Esophagus muscularis mucosa (tissue), 4 donors: ENCODE measurements at regions not wholly inside any gene's neighbourhood (a gene's known extent, or its start where the extent isn't known, plus 50 kb on each side); places are given as distances from the start of the nearest gene placed in this dataset.

Source experiments
- DNase-seq: peaks from one replicate; pipeline ENCODE4 v3.0.0-alpha.2; 2017; ENCODE audit errors: extremely low spot score
- H3K27ac ChIP-seq, 4 donors: fragments of 200-600 bp; sonication (generic); replicated peaks in 1 of 4; 1 replicate in 3 of 4; 2 replicates in 1 of 4; pipeline ENCODE4 v1.5.1; 2016 to 2019; ENCODE audit warnings: mild to moderate bottlenecking in 1 of 4
- H3K27me3 ChIP-seq, 4 donors: fragments of 200-600 bp; sonication (generic); one replicate each; pipeline versions ENCODE4 v1.5.1 to v1.6.0; 2016 to 2019
- H3K36me3 ChIP-seq, 4 donors: fragments of 200-600 bp; sonication (generic); one replicate each; pipeline ENCODE4 v1.5.1; 2016 to 2019
- H3K4me1 ChIP-seq, 4 donors: fragments of 200-600 bp; sonication (generic); one replicate each; pipeline ENCODE4 v1.5.1; 2016 to 2019
- H3K4me3 ChIP-seq, 4 donors: fragments of 200-600 bp; sonication (generic); 1 replicate in 2 of 4; 2 replicates in 2 of 4; pipeline ENCODE4 v1.5.1; 2016 to 2019; ENCODE audit warnings: mild to moderate bottlenecking in 4 of 4, moderate library complexity in 1 of 4
- H3K9me3 ChIP-seq, 4 donors: fragments of 200-600 bp; sonication (generic); 1 replicate in 3 of 4; 2 replicates in 1 of 4; pipeline ENCODE4 v1.5.1; 2016 to 2019
- CTCF ChIP-seq, 3 experiments: fragments of 200-600 bp in 2 of 3; fragments of 450-650 bp in 1 of 3; sonication (generic) in 2 of 3; IDR thresholded peaks; one replicate each; pipeline ENCODE4 v1.5.1; 2017 to 2019; ENCODE audit warnings: antibody characterized with exemption in 3 of 3, mild to moderate bottlenecking in 2 of 3, moderate library complexity in 1 of 3
- EP300 ChIP-seq: sonication (generic); formaldehyde crosslinking; IDR thresholded peaks from one replicate; pipeline ENCODE4 v1.6.1; 2017; ENCODE audit warnings: antibody characterized with exemption
- POLR2A ChIP-seq: fragments of 450-650 bp; IDR thresholded peaks from one replicate; pipeline ENCODE4 v1.6.1; 2017; ENCODE audit warnings: antibody characterized with exemption, moderate library complexity, mild to moderate bottlenecking, low read depth
- POLR2AphosphoS5 ChIP-seq, 2 donors: sonication (generic); formaldehyde crosslinking; IDR thresholded peaks; one replicate each; pipeline ENCODE4 v1.6.1; 2017; ENCODE audit warnings: antibody characterized with exemption in 2 of 2
- WGBS: methylation state at CpG from one replicate; pipeline ENCODE4 v1.1.5; 2018; 5-methylcytosine and 5-hydroxymethylcytosine counted together
- intact Hi-C: fragments of 100-400 bp; cut with DNase I; formaldehyde crosslinking; loops from one replicate; pipeline ENCODE4 v1.15.1; 2023

- H3K27me3 ChIP-seq: no peaks in the 10 kb centered on the region
- intact Hi-C loops: no loop called here
- peaks cover 0 to 24% (median 3%) of the 10 kb centered on the region in 4 donors for H3K4me1 ChIP-seq
- H3K4me3 ChIP-seq: no peak overlapping the region
- no peak overlapping the region for H3K27ac ChIP-seq
- 86% methylated on average over 2 of the region's 2 CpGs for WGBS
- no peak for DNase-seq
- TF ChIP-seq CTCF (IDR thresholded peaks at IDR 0.05) (no peak), EP300 (no peak), POLR2A (no peak), POLR2AphosphoS5 (IDR thresholded peaks at IDR 0.05) (no peak)
- H3K36me3 ChIP-seq: no peaks in the 10 kb centered on the region
- no peaks in the 10 kb centered on the region for H3K9me3 ChIP-seq
Observed at GRCh38 chr7:84304407-84304806, 109.8 kb upstream of the SEMA3A start.

- H3K27me3 ChIP-seq: no peaks in the 10 kb centered on the region
- H3K4me1 ChIP-seq: peaks cover 0 to 24% (median 3%) of the 10 kb centered on the region in 4 donors
- DNase-seq: no peak
- intact Hi-C loops: no loop called here
- TF ChIP-seq CTCF (IDR thresholded peaks at IDR 0.05): no peak
- no peak for TF ChIP-seq EP300
- no peak for TF ChIP-seq POLR2A
- TF ChIP-seq POLR2AphosphoS5 (IDR thresholded peaks at IDR 0.05): no peak
- no peaks in the 10 kb centered on the region for H3K36me3 ChIP-seq
- H3K27ac ChIP-seq: no peak overlapping the region
- H3K4me3 ChIP-seq: no peak overlapping the region
- H3K9me3 ChIP-seq: no peaks in the 10 kb centered on the region
- 79% methylated on average over 3 of the region's 3 CpGs for WGBS
Observed at GRCh38 chr7:84302949-84303348, 108.4 kb upstream of the SEMA3A start.

GRCh38 chr7:84297616-84298015 is 103.0 kb upstream of the SEMA3A start:
- TF ChIP-seq CTCF (IDR thresholded peaks at IDR 0.05): no peak
- no peak for TF ChIP-seq POLR2AphosphoS5 (IDR thresholded peaks at IDR 0.05)
- no peak for TF ChIP-seq POLR2A
- TF ChIP-seq EP300: no peak
- Histone ChIP-seq H3K9me3 (no peaks in the 10 kb centered on the region), H3K36me3 (no peaks in the 10 kb centered on the region), H3K27ac (no peak overlapping the region), H3K4me1 (peaks cover 0 to 1% (median under 1%) of the 10 kb centered on the region in 4 donors), H3K27me3 (no peaks in the 10 kb centered on the region), H3K4me3 (no peak overlapping the region)
- intact Hi-C loops: no loop called here
- DNase-seq: no peak

GRCh38 chr7:84294847-84295455 is 100.4 kb upstream of the SEMA3A start:
- Histone ChIP-seq H3K4me1 (no peaks in the 10 kb centered on the region), H3K36me3 (no peaks in the 10 kb centered on the region), H3K9me3 (no peaks in the 10 kb centered on the region), H3K4me3 (no peak overlapping the region), H3K27ac (no peak overlapping the region), H3K27me3 (no peaks in the 10 kb centered on the region)
- TF ChIP-seq POLR2AphosphoS5 (IDR thresholded peaks at IDR 0.05) (no peak), EP300 (no peak), CTCF (IDR thresholded peaks at IDR 0.05) (no peak), POLR2A (no peak)
- intact Hi-C loops: no loop called here
- WGBS: 90% methylated on average over 1 of the region's 1 CpG
- no peak for DNase-seq

GRCh38 chr7:84294391-84294790 is 99.8 kb upstream of the SEMA3A start:
- no peaks in the 10 kb centered on the region for H3K9me3 ChIP-seq
- H3K27ac ChIP-seq: no peak overlapping the region
- TF ChIP-seq EP300 (no peak), POLR2AphosphoS5 (IDR thresholded peaks at IDR 0.05) (no peak), POLR2A (no peak), CTCF (IDR thresholded peaks at IDR 0.05) (no peak)
- WGBS: 90% methylated on average over 2 of the region's 2 CpGs
- no peak for DNase-seq
- no peaks in the 10 kb centered on the region for H3K36me3 ChIP-seq
- intact Hi-C loops: no loop called here
- H3K27me3 ChIP-seq: no peaks in the 10 kb centered on the region
- H3K4me1 ChIP-seq: no peaks in the 10 kb centered on the region
- no peak overlapping the region for H3K4me3 ChIP-seq
